ENCODE measurements at regions not wholly inside any gene's neighbourhood (a gene's known extent, or its start where the extent isn't known, plus 50 kb on each side); places are given as distances from the start of the nearest gene placed in this dataset.
"Not testable (repeated sequence)": the region's sequence is repeated elsewhere in the genome, so short reads cannot be mapped to it uniquely, and the experiment has no call there.

DNA sequence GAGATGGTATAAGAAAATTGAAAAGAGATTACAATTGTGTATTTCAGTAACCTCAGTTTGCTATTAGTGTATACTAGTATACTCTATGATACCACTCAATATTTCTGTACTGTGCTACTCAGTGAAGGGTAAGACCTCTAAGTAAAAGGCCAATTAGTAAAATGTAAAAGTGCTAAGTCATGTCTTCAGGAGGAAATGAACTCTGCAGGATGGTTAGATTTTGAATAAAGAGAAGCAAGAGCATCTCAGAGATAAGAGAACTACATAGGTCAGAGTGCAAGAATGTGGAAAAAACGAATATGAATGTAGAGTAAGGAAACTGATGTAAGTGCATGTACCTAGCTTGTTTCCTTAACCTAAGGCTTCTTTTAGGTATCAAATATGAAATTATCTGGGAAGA is 796.6 kb upstream of the GBE1 start:
- H3K27ac ChIP-seq = no peak overlapping the region
- TF ChIP-seq, protein P1, sequence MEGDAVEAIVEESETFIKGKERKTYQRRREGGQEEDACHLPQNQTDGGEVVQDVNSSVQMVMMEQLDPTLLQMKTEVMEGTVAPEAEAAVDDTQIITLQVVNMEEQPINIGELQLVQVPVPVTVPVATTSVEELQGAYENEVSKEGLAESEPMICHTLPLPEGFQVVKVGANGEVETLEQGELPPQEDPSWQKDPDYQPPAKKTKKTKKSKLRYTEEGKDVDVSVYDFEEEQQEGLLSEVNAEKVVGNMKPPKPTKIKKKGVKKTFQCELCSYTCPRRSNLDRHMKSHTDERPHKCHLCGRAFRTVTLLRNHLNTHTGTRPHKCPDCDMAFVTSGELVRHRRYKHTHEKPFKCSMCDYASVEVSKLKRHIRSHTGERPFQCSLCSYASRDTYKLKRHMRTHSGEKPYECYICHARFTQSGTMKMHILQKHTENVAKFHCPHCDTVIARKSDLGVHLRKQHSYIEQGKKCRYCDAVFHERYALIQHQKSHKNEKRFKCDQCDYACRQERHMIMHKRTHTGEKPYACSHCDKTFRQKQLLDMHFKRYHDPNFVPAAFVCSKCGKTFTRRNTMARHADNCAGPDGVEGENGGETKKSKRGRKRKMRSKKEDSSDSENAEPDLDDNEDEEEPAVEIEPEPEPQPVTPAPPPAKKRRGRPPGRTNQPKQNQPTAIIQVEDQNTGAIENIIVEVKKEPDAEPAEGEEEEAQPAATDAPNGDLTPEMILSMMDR (conservative IDR thresholded peaks at IDR 0.05; ENCODE audit: low read depth) = no peak
- POLR2A ChIA-PET (ENCODE audit: low non-redundant PET) = no interaction called here
- CTCF ChIA-PET = no interaction called here
- no peak for DNase-seq (ENCODE audit: low spot score)

DNA sequence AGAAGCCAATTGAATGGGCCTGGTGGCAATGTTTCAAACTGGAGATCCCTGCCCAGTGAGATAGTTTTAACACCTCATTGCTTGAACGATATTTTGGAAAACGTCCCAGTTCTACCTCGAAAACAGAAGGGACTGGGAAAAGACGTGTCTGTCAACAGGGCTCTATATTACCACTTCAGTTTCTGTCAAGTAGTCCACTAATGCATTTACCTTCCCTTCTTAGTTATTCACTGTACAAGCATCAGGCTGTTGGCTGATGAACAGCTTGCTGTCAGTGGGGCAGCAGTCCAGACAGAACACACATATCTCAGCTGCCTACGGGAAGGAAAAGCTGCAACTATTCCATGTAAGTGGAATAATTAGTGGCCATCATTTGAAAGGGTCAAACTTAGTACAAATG is 794.7 kb upstream of the GBE1 start:
- CTCF ChIA-PET = no interaction called here
- H3K27ac ChIP-seq = no peak overlapping the region
- TF ChIP-seq, protein P1 (conservative IDR thresholded peaks at IDR 0.05; ENCODE audit: low read depth) = no peak
- POLR2A ChIA-PET (ENCODE audit: low non-redundant PET) = no interaction called here
- no peak for DNase-seq (ENCODE audit: low spot score)

DNA sequence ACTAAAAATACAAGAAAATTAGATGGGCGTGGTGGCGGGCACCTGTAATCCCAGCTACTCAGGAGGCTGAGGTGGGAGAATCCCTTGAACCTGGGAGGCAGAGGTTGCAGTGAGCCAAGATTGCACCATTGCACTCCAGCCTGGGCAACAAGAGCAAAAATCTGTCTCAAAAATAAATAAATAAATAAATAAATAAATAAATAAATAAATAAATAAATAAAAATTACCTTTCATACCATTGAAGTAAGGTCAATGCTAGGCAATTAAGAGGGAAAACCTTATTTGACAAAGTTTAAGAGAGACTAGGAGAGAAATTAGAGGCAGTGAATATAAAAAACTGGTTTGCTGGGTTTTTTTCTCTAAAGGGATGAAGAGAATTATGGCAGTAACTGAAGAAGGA is 781.1 kb upstream of the GBE1 start:
- H3K27ac ChIP-seq; CTCF ChIA-PET; POLR2A ChIA-PET (ENCODE audit: low non-redundant PET); DNase-seq (ENCODE audit: low spot score): not testable (repeated sequence)

DNA sequence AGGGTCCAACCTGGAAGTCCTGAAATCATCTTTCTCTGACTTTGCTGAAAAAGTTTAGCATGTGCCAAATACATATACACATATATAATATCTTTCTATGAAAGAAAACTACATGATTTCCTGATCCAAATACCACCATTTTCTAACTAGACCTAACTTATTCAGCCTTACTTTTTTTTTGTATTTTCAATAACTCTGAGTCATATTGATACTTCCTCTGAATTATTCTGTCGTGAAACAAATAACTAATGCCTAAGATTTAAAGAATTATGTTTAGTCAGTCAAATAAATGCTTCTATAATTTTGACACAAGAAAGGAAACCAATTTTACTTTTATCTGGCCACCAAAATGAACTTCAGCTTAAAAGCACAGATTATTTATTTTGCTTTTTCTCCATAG is 760.2 kb upstream of the GBE1 start:
- DNase-seq (ENCODE audit: low spot score) = no peak
- ChIA-PET CTCF (no interaction called here), POLR2A (ENCODE audit: low non-redundant PET) (no interaction called here)
- no peak overlapping the region for H3K27ac ChIP-seq
- TF ChIP-seq, protein P1 (conservative IDR thresholded peaks at IDR 0.05; ENCODE audit: low read depth) = no peak

DNA sequence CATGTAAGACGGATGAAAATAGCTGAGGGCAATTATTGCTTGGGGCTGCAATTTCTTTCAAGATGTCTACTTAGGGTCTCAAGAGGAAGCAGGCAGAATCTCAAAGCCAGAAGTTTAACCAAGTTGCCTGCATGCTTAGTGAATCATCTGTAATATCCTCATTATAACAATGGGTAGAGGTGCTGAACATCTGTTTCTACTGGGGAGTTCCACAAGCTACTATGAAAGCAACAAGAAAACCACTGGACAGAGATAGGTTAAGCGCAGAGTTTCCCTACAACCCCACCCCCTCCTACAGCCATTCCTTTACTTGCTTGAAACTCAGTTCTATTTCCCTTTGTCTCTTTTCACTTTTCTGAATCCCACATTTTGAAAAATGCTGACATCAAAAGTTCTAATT is 759.4 kb upstream of the GBE1 start:
- ChIA-PET CTCF (no interaction called here), POLR2A (ENCODE audit: low non-redundant PET) (no interaction called here)
- no peak overlapping the region for H3K27ac ChIP-seq
- no peak for DNase-seq (ENCODE audit: low spot score)
- TF ChIP-seq, protein P1 (conservative IDR thresholded peaks at IDR 0.05; ENCODE audit: low read depth) = no peak

DNA sequence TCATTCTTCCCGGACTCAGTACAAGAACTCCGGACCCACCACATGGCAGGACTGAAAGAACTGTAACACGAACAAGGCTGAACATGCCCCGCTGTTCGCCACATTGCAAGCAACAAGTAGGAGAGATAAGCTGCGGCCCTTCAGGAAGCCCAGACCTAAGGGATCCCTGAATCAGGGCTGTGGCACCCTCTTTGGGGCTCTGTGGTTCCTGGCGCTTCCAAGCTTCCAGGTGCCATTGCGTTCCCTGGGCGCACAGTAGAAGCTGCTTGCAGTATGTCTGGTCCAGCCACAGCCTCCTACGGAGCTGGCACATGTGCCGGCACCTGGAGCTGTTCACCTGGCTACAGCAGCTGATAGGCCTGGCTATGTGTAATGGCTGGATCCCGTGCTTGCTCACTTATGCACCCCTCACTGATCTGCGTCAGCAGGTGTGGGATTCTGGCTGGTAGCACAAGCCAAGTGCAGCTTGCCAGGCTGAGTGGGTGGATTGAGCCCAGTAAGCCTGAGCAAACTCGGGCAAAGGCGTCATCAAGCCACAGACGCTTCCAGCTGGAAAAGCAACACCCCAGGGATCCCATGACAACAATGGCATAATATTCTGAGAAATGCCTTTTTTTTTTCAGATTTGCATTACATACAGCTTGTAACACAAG is 748.6 kb upstream of the GBE1 start:
- ChIA-PET POLR2A (ENCODE audit: low non-redundant PET) (no interaction called here), CTCF (interaction anchor here (0.5 to 0.6 kb wide), 2 partner anchors 208 to 624 kb away, joined by 3 to 4 read pairs; no protein-coding TSS in a partner anchor)
- no peak for DNase-seq (ENCODE audit: low spot score)
- TF ChIP-seq, protein P1 (conservative IDR thresholded peaks at IDR 0.05; ENCODE audit: low read depth) = no peak
- H3K27ac ChIP-seq = no peak overlapping the region

DNA sequence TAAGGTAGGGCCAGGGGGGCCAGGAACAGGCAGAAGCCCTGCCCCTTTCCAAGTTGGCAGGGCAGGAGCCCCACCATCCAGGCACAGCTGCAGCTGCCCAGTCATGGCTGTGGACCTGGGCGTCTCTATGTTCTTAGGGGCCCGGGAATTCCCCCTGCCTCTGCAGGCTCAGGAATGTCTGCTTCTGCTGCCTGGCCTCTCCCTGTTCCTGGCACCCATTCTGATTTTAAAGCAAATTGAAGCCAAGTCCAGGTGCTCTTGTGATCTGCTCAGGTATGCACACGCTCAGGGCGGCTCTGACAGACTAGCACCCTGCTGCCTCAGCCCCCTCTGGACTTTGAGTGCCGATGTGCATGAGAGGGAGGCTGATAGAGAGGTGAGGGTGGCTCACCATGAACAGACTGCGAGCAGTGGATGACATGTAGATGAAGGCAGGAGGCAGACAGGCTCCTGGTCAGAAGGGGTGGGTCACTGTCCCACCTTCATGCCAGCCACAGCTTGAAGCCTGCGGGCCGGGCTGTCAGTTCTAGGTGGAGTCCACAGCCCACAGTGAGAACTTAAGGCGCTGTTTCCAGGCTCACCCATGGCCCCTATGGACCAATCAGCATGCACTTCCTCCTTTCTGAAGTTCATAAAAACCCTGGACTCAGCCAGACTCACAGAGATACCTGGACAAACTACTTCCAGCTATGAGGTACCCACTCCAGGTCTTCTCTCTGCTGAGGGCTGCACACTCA is 747.8 kb upstream of the GBE1 start:
- no peak for DNase-seq (ENCODE audit: low spot score)
- TF ChIP-seq, protein P1 (conservative IDR thresholded peaks at IDR 0.05; ENCODE audit: low read depth) = no peak
- CTCF ChIA-PET = no interaction called here
- H3K27ac ChIP-seq = no peak overlapping the region
- POLR2A ChIA-PET (ENCODE audit: low non-redundant PET) = no interaction called here

Data from RWPE1 (cell line).